Sigmoid colon (tissue), 4 donors: ENCODE measurements at regions not wholly inside any gene's neighbourhood (a gene's known extent, or its start where the extent isn't known, plus 50 kb on each side); places are given as distances from the start of the nearest gene placed in this dataset.

ENCODE experiments used
- CTCF ChIP-seq, 4 experiments: fragments of 450-650 bp in 3 of 4; fragments of 200-600 bp in 1 of 4; IDR thresholded peaks; one replicate each; pipeline ENCODE4 v1.5.1; 2016 to 2019; ENCODE audit warnings: antibody characterized with exemption in 4 of 4, mild to moderate bottlenecking in 3 of 4, moderate library complexity in 2 of 4
- EP300 ChIP-seq, 4 donors: sonication (generic); formaldehyde crosslinking; IDR thresholded peaks; one replicate each; pipeline ENCODE4 v1.6.1; 2017; ENCODE audit warnings: antibody characterized with exemption in 4 of 4
- POLR2A ChIP-seq, 2 donors: fragments of 450-650 bp; IDR thresholded peaks; one replicate each; pipeline ENCODE4 v1.6.1; 2016; ENCODE audit warnings: antibody characterized with exemption in 2 of 2, mild to moderate bottlenecking in 2 of 2, moderate library complexity in 2 of 2
- POLR2AphosphoS5 ChIP-seq, 4 donors: sonication (generic); formaldehyde crosslinking; IDR thresholded peaks; one replicate each; pipeline ENCODE4 v1.6.1; 2017; ENCODE audit warnings: antibody characterized with exemption in 4 of 4

DNA sequence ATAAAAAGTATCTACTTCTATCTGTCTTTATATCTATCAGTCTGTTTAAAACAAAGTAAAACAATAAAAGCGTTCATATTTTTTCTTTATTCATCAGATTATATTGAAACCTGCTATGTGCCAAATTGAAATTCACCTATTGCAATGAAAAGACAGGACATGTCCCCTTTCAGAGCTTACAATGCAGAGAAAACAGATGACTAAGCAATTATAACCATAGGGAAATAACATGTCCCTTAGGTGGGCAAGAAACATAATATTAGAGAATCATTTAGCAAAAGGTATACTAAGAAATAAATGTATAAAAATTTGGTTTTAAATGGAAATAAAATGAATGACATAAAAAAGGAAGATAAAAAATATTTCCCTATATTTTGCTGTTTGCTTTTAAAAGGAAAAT lies 1421.3 kb downstream of the FSCB start:
- TF ChIP-seq POLR2AphosphoS5 (IDR thresholded peaks at IDR 0.05) (no peak), CTCF (IDR thresholded peaks at IDR 0.05) (no peak), POLR2A (IDR thresholded peaks at IDR 0.05) (no peak), EP300 (IDR thresholded peaks at IDR 0.05) (no peak)
